Loucy (cell line): ENCODE measurements at regions not wholly inside any gene's neighbourhood (a gene's known extent, or its start where the extent isn't known, plus 50 kb on each side); places are given as distances from the start of the nearest gene placed in this dataset.

ENCODE experiments used
- H2AFZ ChIP-seq: fragments of 200-600 bp; sonication (generic); 2 replicates; pipeline ENCODE4 v1.6.0; 2016; ENCODE audit warnings: antibody characterized with exemption, mild to moderate bottlenecking, low read length, moderate library complexity
- H3F3A ChIP-seq: fragments of 200-600 bp; 2 replicates; pipeline ENCODE4 v1.6.0; 2016; ENCODE audit warnings: antibody characterized with exemption, low read depth, mild to moderate bottlenecking
- H3K27me3 ChIP-seq: fragments of 200-600 bp; sonication (generic); 2 replicates; pipeline ENCODE4 v1.6.1; 2014; ENCODE audit warnings: low read length, mild to moderate bottlenecking; ENCODE audit not compliant: insufficient read depth, poor library complexity, severe bottlenecking
- H3K36me3 ChIP-seq: fragments of 200-600 bp; sonication (generic); 2 replicates; pipeline ENCODE4 v1.6.1; 2016; ENCODE audit warnings: low read length; ENCODE audit not compliant: insufficient read depth
- H3K4me1 ChIP-seq: fragments of 200-600 bp; sonication (generic); 2 replicates; pipeline ENCODE4 v1.5.1; 2014; ENCODE audit warnings: low read length, mild to moderate bottlenecking; ENCODE audit not compliant: insufficient read depth, poor library complexity, severe bottlenecking
- H3K4me2 ChIP-seq: fragments of 200-600 bp; sonication (generic); 2 replicates; pipeline ENCODE4 v1.6.0; 2014; ENCODE audit warnings: antibody characterized with exemption, low read length, low read depth, mild to moderate bottlenecking; ENCODE audit not compliant: poor library complexity, severe bottlenecking
- H3K4me3 ChIP-seq: fragments of 200-600 bp; sonication (generic); 2 replicates; pipeline ENCODE4 v1.5.1; 2014; ENCODE audit warnings: low read length, mild to moderate bottlenecking, mixed read lengths; ENCODE audit not compliant: poor library complexity, severe bottlenecking
- H3K79me2 ChIP-seq: fragments of 200-600 bp; sonication (generic); 2 replicates; pipeline ENCODE4 v1.6.1; 2014; ENCODE audit warnings: low read length; ENCODE audit not compliant: insufficient read depth
- H3K9ac ChIP-seq: fragments of 200-600 bp; sonication (generic); 2 replicates; pipeline ENCODE4 v1.6.0; 2014; ENCODE audit warnings: mild to moderate bottlenecking, low read depth, low read length, moderate library complexity; ENCODE audit not compliant: poor library complexity, severe bottlenecking
- H3K9me2 ChIP-seq: fragments of 200-600 bp; sonication (generic); replicated peaks from 2 replicates; pipeline ENCODE4 v1.6.1; 2016; ENCODE audit warnings: low read depth, low read length, mixed read lengths
- H3K9me3 ChIP-seq: fragments of 200-600 bp; sonication (generic); 2 replicates; pipeline ENCODE4 v1.6.1; 2014; ENCODE audit warnings: mild to moderate bottlenecking, antibody characterized with exemption, low read length, low read depth; ENCODE audit not compliant: insufficient read depth
- H4K20me1 ChIP-seq: fragments of 200-600 bp; sonication (generic); 2 replicates; pipeline ENCODE4 v1.6.0; 2014; ENCODE audit warnings: antibody characterized with exemption, low read length, mild to moderate bottlenecking; ENCODE audit not compliant: insufficient read depth, poor library complexity, severe bottlenecking
- EZH2phosphoT487 ChIP-seq: fragments of 200-600 bp; IDR thresholded peaks from 2 replicates; pipeline ENCODE4 v1.6.1; 2018; ENCODE audit warnings: antibody characterized with exemption, mild to moderate bottlenecking, moderate library complexity, borderline replicate concordance
- TF ChIP-seq, protein P1 (sequence below): fragments of 200-600 bp; sonication (generic); conservative IDR thresholded peaks from 2 replicates; pipeline ENCODE4 v1.5.1; 2014; ENCODE audit warnings: mild to moderate bottlenecking, antibody characterized with exemption, low read length

DNA sequence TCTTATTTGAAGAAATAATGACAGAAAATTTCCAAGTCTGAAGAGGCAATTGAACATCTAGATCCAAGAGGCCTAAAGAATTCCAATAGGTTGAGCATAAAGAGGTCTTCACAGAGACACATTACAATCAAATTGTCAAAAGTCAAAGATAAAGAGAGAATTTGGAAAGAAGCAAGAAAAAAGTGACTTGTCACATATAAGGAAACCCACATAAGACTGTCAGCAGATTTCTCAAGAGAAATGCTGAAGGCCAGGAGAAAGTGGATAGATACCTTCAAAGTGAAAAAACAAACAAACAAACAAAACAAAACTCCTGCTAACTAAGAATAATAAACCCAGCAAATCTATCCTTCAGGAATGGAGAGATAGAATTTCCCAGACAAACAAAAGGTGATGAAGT, 118.1 kb upstream of the LGR5 start:
- Histone ChIP-seq H3K79me2 (no peaks in the 10 kb centered on the region), H3K4me2 (no peak overlapping the region), H3K9ac (no peak overlapping the region), H4K20me1 (no peaks in the 10 kb centered on the region), H3K4me3 (no peak overlapping the region), H3K9me3 (peaks cover 28% of the 10 kb centered on the region; the same call in 1 of the 2 replicates), H3K36me3 (no peaks in the 10 kb centered on the region), H3F3A (no peaks in the 10 kb centered on the region), H3K4me1 (no peaks in the 10 kb centered on the region), H3K27me3 (no peaks in the 10 kb centered on the region), H3K9me2 (no peaks in the 10 kb centered on the region), H2AFZ (no peak overlapping the region)
- TF ChIP-seq EZH2phosphoT487: no peak
- TF ChIP-seq, protein P1, sequence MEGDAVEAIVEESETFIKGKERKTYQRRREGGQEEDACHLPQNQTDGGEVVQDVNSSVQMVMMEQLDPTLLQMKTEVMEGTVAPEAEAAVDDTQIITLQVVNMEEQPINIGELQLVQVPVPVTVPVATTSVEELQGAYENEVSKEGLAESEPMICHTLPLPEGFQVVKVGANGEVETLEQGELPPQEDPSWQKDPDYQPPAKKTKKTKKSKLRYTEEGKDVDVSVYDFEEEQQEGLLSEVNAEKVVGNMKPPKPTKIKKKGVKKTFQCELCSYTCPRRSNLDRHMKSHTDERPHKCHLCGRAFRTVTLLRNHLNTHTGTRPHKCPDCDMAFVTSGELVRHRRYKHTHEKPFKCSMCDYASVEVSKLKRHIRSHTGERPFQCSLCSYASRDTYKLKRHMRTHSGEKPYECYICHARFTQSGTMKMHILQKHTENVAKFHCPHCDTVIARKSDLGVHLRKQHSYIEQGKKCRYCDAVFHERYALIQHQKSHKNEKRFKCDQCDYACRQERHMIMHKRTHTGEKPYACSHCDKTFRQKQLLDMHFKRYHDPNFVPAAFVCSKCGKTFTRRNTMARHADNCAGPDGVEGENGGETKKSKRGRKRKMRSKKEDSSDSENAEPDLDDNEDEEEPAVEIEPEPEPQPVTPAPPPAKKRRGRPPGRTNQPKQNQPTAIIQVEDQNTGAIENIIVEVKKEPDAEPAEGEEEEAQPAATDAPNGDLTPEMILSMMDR: no peak

DNA sequence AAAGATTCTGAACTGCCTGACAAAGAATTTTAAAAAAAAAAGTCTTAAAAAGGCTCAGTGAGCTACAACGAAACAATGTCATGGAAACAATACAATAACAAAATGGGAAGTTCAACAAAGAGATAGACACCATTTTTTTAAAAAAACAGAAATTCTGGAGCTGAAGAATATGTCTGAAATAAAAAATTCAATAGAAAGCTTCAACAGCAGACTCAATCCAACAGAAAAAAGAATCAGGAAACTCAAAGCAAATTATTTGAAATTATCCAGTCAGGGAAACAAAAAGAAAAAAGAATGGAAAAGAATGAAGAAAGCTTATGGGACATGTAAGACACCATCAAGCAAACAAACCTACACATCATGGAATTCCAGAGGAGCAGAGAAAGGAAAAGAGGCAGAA, 118.5 kb upstream of the LGR5 start:
- TF ChIP-seq, protein P1: no peak
- no peak for TF ChIP-seq EZH2phosphoT487
- no peaks in the 10 kb centered on the region for H4K20me1 ChIP-seq

DNA sequence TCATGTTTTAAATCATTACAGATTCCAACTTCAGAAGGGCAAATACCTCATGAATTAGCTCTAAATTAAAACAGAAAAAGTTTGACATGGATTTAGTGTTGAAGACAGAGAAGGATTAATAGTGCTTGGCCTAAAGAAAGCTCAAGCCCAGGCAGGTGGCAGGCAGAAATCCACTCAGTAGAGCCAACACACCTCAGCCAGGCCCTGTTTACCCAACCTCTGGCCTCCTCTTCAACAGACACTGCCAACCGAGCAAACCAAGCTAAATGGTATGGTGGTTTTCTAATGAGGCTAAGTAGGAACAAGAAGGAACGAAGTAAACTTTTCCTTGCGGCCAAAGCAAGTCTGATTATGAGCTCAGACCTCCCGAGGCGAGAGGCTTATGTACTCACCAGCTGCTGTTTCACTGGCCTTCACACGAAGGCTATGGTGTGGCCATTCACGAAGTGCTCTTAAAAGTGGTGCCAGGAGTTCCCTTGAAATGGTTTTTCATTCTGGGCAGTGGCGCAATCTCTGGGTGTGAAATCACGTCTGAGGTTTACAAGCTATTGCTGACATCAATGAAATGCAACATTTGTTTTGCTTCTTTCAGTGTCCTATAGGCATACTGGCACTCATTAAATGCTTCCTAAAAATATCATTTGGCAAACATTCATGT, 124.1 kb upstream of the LGR5 start:
- H3K36me3 ChIP-seq: no peaks in the 10 kb centered on the region

More for the DNA sequence above, 118.5 kb upstream of the LGR5 start:
- peaks cover 28% of the 10 kb centered on the region; the same call in 1 of the 2 replicates for H3K9me3 ChIP-seq
- no peaks in the 10 kb centered on the region for H3K79me2 ChIP-seq
- no peaks in the 10 kb centered on the region for H3K9me2 ChIP-seq
- no peaks in the 10 kb centered on the region for H3F3A ChIP-seq
- no peak overlapping the region for H3K9ac ChIP-seq
- no peak overlapping the region for H3K4me3 ChIP-seq
- H3K4me1 ChIP-seq: no peaks in the 10 kb centered on the region
- H2AFZ ChIP-seq: no peak overlapping the region
- H3K4me2 ChIP-seq: no peak overlapping the region
- no peaks in the 10 kb centered on the region for H3K27me3 ChIP-seq
- H3K36me3 ChIP-seq: no peaks in the 10 kb centered on the region

More for the DNA sequence above, 124.1 kb upstream of the LGR5 start:
- H3K9me3 ChIP-seq: peaks cover 5% of the 10 kb centered on the region; the same call in 1 of the 2 replicates
- no peaks in the 10 kb centered on the region for H3K9me2 ChIP-seq
- H3K79me2 ChIP-seq: no peaks in the 10 kb centered on the region
- H3F3A ChIP-seq: no peaks in the 10 kb centered on the region
- no peak for TF ChIP-seq EZH2phosphoT487
- TF ChIP-seq, protein P1: no peak
- H3K4me2 ChIP-seq: no peak overlapping the region
- no peak overlapping the region for H2AFZ ChIP-seq
- no peak overlapping the region for H3K4me3 ChIP-seq
- no peaks in the 10 kb centered on the region for H4K20me1 ChIP-seq
- H3K27me3 ChIP-seq: no peaks in the 10 kb centered on the region
- no peaks in the 10 kb centered on the region for H3K4me1 ChIP-seq
- H3K9ac ChIP-seq: no peak overlapping the region
